SU-DHL-6 (cell line): ENCODE measurements at regions not wholly inside any gene's neighbourhood (a gene's known extent, or its start where the extent isn't known, plus 50 kb on each side); places are given as distances from the start of the nearest gene placed in this dataset.

Source experiments
- EZH2phosphoT487 ChIP-seq: fragments of 200-600 bp; sonication (generic), shearing (Covaris generic); conservative IDR thresholded peaks from 2 replicates; pipeline ENCODE4 v1.6.1; 2018; ENCODE audit warnings: mild to moderate bottlenecking, antibody characterized with exemption, low read length, moderate library complexity, mixed read lengths
- TF ChIP-seq, protein P1 (sequence below): fragments of 200-600 bp; sonication (generic); IDR thresholded peaks from one replicate; pipeline ENCODE4 v1.5.1; 2017; ENCODE audit warnings: antibody characterized with exemption, mild to moderate bottlenecking, low read length, moderate library complexity; ENCODE audit not compliant: insufficient read depth, poor library complexity, severe bottlenecking

DNA sequence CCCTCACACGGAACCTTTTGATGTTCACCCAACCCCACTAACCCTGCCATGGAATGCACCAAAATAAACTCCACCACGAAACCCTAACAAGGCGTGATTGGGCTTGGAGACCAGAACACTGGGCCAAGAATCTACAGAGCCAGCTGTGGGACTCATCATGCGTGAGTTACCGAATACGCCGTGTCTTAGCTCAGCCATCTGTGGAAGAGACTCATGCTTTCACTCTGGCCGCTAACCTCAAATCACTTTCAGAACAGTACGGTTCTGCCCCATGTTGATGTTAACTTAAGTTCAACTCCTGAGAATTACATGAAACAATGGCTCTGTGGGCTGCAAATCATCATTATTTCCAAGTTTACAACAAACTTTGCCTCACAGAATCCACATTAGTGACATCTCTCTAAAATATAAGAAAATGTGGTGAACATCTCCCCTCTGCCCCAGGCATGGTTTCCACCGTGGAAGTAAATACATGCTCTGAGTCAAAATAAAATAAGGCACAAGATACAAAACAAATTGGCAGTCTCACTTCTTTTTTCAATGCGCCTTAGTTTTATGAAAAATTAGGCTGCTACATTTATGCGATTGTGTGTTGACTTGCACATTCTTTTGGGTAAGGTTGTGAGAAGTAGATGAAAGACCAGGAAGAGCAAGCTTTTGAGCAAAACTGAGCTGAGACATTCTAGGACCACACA is 308.9 kb upstream of the EXOC2 start:
- TF ChIP-seq, protein P1, sequence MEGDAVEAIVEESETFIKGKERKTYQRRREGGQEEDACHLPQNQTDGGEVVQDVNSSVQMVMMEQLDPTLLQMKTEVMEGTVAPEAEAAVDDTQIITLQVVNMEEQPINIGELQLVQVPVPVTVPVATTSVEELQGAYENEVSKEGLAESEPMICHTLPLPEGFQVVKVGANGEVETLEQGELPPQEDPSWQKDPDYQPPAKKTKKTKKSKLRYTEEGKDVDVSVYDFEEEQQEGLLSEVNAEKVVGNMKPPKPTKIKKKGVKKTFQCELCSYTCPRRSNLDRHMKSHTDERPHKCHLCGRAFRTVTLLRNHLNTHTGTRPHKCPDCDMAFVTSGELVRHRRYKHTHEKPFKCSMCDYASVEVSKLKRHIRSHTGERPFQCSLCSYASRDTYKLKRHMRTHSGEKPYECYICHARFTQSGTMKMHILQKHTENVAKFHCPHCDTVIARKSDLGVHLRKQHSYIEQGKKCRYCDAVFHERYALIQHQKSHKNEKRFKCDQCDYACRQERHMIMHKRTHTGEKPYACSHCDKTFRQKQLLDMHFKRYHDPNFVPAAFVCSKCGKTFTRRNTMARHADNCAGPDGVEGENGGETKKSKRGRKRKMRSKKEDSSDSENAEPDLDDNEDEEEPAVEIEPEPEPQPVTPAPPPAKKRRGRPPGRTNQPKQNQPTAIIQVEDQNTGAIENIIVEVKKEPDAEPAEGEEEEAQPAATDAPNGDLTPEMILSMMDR, result no peak
- TF ChIP-seq EZH2phosphoT487, result no peak
